ENCODE measurements at regions not wholly inside any gene's neighbourhood (a gene's known extent, or its start where the extent isn't known, plus 50 kb on each side); places are given as distances from the start of the nearest gene placed in this dataset.

GRCh38 chr14:27199272-27199671 lies 601.4 kb upstream of the NOVA1 start:
- TF ChIP-seq, protein P1, sequence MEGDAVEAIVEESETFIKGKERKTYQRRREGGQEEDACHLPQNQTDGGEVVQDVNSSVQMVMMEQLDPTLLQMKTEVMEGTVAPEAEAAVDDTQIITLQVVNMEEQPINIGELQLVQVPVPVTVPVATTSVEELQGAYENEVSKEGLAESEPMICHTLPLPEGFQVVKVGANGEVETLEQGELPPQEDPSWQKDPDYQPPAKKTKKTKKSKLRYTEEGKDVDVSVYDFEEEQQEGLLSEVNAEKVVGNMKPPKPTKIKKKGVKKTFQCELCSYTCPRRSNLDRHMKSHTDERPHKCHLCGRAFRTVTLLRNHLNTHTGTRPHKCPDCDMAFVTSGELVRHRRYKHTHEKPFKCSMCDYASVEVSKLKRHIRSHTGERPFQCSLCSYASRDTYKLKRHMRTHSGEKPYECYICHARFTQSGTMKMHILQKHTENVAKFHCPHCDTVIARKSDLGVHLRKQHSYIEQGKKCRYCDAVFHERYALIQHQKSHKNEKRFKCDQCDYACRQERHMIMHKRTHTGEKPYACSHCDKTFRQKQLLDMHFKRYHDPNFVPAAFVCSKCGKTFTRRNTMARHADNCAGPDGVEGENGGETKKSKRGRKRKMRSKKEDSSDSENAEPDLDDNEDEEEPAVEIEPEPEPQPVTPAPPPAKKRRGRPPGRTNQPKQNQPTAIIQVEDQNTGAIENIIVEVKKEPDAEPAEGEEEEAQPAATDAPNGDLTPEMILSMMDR (IDR thresholded peaks at IDR 0.05): no peak
- TF ChIP-seq POLR2A (IDR thresholded peaks at IDR 0.05): no peak

All from heart left ventricle (tissue), 13 donors.